ENCODE measurements at regions not wholly inside any gene's neighbourhood (a gene's known extent, or its start where the extent isn't known, plus 50 kb on each side); places are given as distances from the start of the nearest gene placed in this dataset.
A peak's percentile ranks its signal among the peaks of the same experiment; 100 is the strongest.
"Not testable (repeated sequence)": the region's sequence is repeated elsewhere in the genome, so short reads cannot be mapped to it uniquely, and the experiment has no call there.

- DNase-seq (ENCODE audit: extremely low read depth, low read depth, low spot score), result no peak
Measured at GRCh38 chr5:39933061-39933460, 508.3 kb upstream of the DAB2 start.

- no peak for DNase-seq (ENCODE audit: extremely low read depth, low read depth, low spot score)
Measured at GRCh38 chr5:39928709-39929108, 503.9 kb upstream of the DAB2 start.

DNA sequence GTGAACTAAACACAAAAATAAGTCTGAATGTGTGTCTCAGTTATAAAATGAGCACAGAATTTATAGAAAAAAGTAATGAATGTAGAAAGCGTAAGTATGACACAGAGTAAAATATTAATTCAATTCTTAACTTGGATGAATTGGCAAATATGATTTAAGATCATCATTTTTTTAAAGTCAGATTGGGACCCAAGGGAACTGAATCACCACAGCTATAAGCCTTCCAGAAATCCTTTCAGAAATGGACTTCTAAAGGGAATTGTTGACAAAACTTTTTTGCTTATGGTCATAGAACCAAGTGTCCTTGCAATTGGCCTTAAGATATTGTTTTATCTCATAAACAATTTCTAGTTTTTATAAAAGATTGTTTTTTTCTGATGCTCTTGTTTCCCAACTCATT lies 495.1 kb upstream of the DAB2 start:
- DNase-seq (ENCODE audit: extremely low read depth, low read depth, low spot score), result no peak

DNA sequence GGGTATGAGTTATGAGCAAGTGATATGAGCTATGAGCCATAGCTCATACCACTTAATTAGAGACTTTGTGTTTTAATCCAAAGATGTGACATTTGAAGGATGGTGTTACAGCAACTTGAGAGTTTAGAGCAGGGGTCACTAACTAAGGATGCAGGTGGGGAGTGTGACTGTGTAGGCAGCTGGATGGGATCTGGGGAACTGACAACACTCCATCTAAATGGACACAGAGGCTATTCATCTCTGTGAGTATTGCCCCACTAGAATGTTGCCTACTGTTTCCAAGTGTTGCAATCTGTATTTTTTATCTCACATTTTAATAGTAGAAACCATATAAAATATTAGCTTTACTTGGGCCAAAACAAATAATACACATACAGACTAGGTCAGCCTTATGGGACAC lies 488.1 kb upstream of the DAB2 start:
- no peak for DNase-seq (ENCODE audit: extremely low read depth, low read depth, low spot score)

- DNase-seq (ENCODE audit: extremely low read depth, low read depth, low spot score), result not testable (repeated sequence)
Measured at GRCh38 chr5:39907267-39907951, 482.6 kb upstream of the DAB2 start.

DNA sequence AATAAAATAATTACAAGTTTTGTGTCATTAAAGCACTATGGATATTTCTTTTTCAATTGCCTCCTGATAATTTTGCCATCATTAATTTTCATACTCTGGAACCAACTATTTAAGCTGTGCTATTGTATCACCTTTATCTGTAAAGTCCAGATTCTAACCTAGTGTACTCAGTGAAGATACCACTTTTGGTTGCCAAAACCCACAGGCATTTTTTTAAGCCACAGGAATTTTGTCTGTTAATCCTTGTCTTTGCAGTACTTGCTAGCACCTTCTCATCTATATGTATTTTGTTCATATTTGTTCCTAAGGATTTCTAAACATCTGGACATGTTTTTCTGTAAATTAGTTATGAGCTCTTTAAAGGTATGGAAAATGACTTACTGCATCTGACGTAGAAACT lies 481.4 kb upstream of the DAB2 start:
- DNase-seq (ENCODE audit: extremely low read depth, low read depth, low spot score), result no peak

DNA sequence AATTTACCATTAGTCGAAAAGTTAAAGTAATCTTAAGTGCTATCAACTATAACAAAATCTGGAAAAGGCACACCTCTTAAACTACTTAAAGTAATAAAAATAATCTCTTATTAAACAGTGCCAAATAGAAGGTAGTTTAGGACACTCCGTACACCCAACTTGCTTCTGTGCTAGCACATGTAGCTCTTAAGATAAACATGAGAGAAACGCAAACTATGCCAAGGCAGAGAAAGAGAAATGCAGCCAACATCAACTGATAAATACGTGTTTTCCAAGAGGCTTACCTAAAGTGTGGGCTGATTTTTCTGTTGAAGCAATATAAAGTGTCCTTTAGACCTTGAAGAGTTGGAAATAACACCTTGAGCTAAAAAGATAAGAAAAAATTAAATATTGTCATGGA lies 480.6 kb upstream of the DAB2 start:
- no peak for DNase-seq (ENCODE audit: extremely low read depth, low read depth, low spot score)

- DNase-seq (ENCODE audit: extremely low read depth, low read depth, low spot score), result no peak
Measured at GRCh38 chr5:39902626-39903025, 477.8 kb upstream of the DAB2 start.

- no peak for DNase-seq (ENCODE audit: extremely low read depth, low read depth, low spot score)
Measured at GRCh38 chr5:39898731-39899130, 474.0 kb upstream of the DAB2 start.

DNA sequence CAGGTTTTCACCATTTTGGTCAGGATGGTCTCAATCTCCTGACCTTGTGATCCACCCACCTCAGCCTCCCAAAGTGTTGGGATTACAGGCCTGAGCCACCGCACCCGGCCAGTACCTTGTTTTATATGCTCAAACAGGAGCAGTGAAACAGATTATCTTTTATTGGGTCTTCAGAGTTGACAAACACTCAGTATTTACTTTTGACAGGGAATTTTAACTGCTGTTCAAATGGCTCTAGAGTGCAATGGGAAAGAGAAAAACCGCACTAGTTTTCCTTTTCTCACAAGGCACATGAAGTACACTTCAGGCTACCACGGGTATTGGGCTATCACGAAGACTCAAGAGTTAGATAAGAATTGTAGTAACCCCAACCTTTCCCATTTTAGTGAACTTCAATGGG lies 471.9 kb upstream of the DAB2 start:
- no peak for DNase-seq (ENCODE audit: extremely low read depth, low read depth, low spot score)

- no peak for DNase-seq (ENCODE audit: extremely low read depth, low read depth, low spot score)
Measured at GRCh38 chr5:39896104-39896503, 471.3 kb upstream of the DAB2 start.

DNA sequence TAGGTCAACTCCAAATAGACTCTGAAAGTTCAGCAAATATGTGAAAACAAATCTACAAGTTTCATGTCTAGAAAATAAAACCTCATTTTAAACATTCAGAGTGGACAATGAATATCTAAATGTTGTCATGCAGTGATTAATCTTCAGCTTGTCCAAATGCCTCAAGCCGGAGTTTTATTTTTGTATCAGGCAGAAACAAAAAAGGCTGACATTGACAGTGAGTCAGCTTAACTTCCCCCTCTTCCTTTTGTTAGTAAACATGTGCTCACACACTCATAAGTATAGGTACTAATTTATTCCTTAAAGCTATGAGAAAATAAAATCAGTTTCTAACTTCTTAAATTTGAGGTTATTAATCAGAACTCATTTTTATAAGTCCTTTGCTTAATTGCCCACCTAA lies 467.9 kb upstream of the DAB2 start:
- DNase-seq (ENCODE audit: extremely low read depth, low read depth, low spot score), result peak; percentile 25

DNA sequence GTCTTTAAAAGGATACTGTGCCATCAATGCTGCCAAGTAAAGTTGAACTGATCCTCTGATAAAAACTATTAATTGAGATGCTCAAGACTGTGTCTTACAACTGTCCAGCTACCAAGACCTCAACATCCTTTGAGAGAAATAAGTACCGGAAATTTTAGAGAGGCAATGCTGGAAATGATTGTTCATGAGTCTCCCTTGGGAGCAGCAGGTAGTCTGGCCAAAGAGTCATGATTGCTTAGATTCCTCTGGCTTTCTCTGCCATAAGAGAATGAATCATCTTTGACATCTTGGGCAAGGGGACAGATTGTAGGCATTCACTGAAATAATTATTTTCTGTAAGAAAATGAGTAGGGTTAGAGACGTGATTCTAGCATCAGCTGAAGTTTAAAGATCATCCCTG lies 466.6 kb upstream of the DAB2 start:
- no peak for DNase-seq (ENCODE audit: extremely low read depth, low read depth, low spot score)

- DNase-seq (ENCODE audit: extremely low read depth, low read depth, low spot score), result no peak
Measured at GRCh38 chr5:39880985-39881384, 456.2 kb upstream of the DAB2 start.

DNA sequence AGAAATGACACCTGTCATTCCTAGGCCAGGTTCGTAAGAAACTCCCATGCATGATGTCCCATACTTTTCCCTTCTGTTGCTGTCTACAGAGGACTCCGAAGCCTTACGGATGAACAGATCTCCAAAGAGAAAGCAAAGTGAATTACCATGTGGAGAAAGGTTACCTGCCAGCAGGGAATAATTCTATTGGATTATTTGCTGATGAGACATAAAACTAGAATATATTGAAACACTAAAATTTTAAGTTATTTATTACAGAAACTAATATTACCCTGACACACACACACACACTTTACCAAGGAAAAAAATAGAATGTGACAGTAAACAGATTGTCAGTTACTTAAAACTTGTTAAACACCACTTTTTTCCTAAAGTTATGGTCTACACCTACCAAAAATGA lies 452.7 kb upstream of the DAB2 start:
- DNase-seq (ENCODE audit: extremely low read depth, low read depth, low spot score), result no peak

GRCh38 chr5:39876146-39876545 lies 451.4 kb upstream of the DAB2 start:
- DNase-seq (ENCODE audit: extremely low read depth, low read depth, low spot score), result no peak

DNA sequence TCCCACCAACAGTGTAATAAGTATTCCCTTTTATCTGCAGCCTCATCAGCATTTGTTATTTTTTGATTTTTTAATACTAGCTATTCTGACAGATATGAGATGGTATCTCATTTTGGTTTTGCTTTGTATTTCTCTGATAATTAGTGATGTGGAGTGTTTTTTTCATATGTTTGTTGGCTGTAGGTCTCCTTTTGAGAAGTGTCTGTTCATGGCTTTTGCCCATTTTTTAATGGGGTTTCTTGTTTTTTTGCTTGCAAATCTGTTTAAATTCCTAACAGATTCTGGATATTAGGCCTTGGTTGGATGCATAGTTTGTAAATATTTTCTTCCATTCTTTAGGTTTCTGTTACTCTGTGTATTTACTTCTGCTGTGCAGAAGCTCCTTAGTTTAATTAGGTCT lies 445.4 kb upstream of the DAB2 start:
- DNase-seq (ENCODE audit: extremely low read depth, low read depth, low spot score), result no peak

DNA sequence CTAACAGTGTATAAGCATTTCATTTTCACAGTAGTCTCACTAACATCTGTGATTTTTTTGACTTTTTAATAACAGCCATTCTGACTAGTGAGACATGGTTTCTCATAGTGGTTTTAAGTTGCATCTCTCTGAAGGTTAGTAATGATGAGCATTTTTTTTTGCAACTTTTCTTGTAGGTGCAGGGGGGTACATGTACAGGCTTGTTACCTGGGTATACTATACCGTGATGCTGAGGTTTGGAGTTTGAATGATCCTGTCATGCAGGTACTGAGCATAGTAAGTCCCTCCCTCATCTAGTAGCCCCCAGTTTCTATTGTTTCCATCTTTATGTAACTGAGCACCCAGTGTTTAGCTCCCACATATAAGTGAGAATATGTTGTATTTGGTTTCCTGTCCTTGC lies 444.6 kb upstream of the DAB2 start:
- no peak for DNase-seq (ENCODE audit: extremely low read depth, low read depth, low spot score)

GRCh38 chr5:39867923-39868322 lies 443.1 kb upstream of the DAB2 start:
- no peak for DNase-seq (ENCODE audit: extremely low read depth, low read depth, low spot score)

- no peak for DNase-seq (ENCODE audit: extremely low read depth, low read depth, low spot score)
Measured at GRCh38 chr5:39863926-39864552, 439.3 kb upstream of the DAB2 start.

- DNase-seq (ENCODE audit: extremely low read depth, low read depth, low spot score), result no peak
Measured at GRCh38 chr5:39857041-39857440, 432.3 kb upstream of the DAB2 start.

DNA sequence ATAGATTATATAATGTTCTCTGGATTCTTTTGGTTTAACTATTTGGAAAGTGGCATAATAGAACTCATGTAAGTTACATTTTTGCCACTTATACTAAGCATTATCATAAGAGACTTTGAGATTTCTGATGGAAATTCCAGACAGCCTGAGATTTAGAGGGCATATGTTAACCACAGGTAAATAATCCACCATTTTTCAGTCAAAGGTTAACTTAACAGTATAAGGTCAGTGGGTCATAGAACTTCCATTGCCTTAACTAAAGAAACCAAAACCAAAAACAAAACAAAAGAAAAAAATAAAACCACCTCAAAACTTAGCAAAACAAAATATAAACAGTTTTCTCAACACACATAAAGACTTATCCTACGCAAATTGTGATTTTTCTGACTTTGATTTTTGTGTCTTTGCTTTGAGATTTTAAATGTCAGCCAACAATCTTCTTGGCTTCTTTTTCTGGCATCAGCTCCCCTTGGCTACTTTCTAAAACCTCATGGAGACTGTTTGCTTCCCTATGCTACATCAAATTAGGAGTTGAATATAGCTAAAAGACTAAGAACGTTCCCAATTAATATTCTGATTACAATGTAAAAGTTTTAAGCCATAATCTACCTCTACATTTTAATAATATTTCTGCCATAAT lies 430.1 kb upstream of the DAB2 start:
- DNase-seq (ENCODE audit: extremely low read depth, low read depth, low spot score), result no peak

Data from glomerular endothelial cell (primary cell).